Neuronal stem cell (in vitro differentiated cells): ENCODE measurements at regions not wholly inside any gene's neighbourhood (a gene's known extent, or its start where the extent isn't known, plus 50 kb on each side); places are given as distances from the start of the nearest gene placed in this dataset.

ENCODE experiments used
- DNase-seq: peaks from one replicate; pipeline ENCODE4 v3.0.0-alpha.2; 2013; ENCODE audit warnings: low spot score
- H2AFZ ChIP-seq: one replicate; pipeline ENCODE4 v1.6.1; 2013; ENCODE audit warnings: mild to moderate bottlenecking, low read length, inconsistent platforms
- H2AK5ac ChIP-seq: 2 replicates; pipeline ENCODE4 v1.6.1; 2013; ENCODE audit warnings: low read depth, mild to moderate bottlenecking, inconsistent platforms, low read length, moderate library complexity, mixed read lengths
- H2BK120ac ChIP-seq: 2 replicates; pipeline ENCODE4 v1.6.1; 2013; ENCODE audit warnings: low read depth, mild to moderate bottlenecking, inconsistent platforms, low read length, moderate library complexity, mixed read lengths
- H2BK12ac ChIP-seq: one replicate; pipeline ENCODE4 v1.6.1; 2013; ENCODE audit warnings: low read length, inconsistent platforms
- H2BK15ac ChIP-seq: 2 replicates; pipeline ENCODE4 v1.6.1; 2013; ENCODE audit warnings: mild to moderate bottlenecking, low read length, inconsistent platforms, mixed read lengths
- H2BK5ac ChIP-seq: one replicate; pipeline ENCODE4 v1.6.1; 2013; ENCODE audit warnings: inconsistent platforms, mild to moderate bottlenecking, low read length, moderate library complexity
- H3K14ac ChIP-seq: one replicate; pipeline ENCODE4 v1.6.1; 2013; ENCODE audit warnings: low read length, inconsistent platforms
- H3K18ac ChIP-seq: 2 replicates; pipeline ENCODE4 v1.6.1; 2013; ENCODE audit warnings: low read length, inconsistent platforms
- H3K23ac ChIP-seq: 2 replicates; pipeline ENCODE4 v1.6.1; 2013; ENCODE audit warnings: low read depth, mild to moderate bottlenecking, mixed read lengths, low read length, inconsistent platforms; ENCODE audit not compliant: poor library complexity
- H3K27ac ChIP-seq: replicated peaks from 3 replicates; pipeline ENCODE4 v1.5.1; 2013; ENCODE audit warnings: low read length, inconsistent platforms
- H3K27me3 ChIP-seq, 3 experiments: 2 replicates each; pipeline ENCODE4 v1.6.1; 2013; ENCODE audit warnings: low read length in 3 of 3, mild to moderate bottlenecking in 2 of 3, inconsistent platforms in 1 of 3, low read depth in 1 of 3, mixed read lengths in 1 of 3, moderate library complexity in 1 of 3; ENCODE audit not compliant: control insufficient read depth in 3 of 3, insufficient read depth in 3 of 3
- H3K36me3 ChIP-seq, 2 donors: replicated peaks in 1 of 2; 2 replicates each; pipeline ENCODE4 v1.6.1; 2013; ENCODE audit warnings: low read length in 2 of 2; ENCODE audit not compliant: control insufficient read depth in 2 of 2, insufficient read depth in 2 of 2
- H3K4ac ChIP-seq: 2 replicates; pipeline ENCODE4 v1.6.1; 2013; ENCODE audit warnings: inconsistent platforms, mild to moderate bottlenecking, low read length, moderate library complexity
- H3K4me1 ChIP-seq, 2 donors: 1 replicate in 1 of 2; 2 replicates in 1 of 2; pipeline ENCODE4 v1.6.1; 2013; ENCODE audit warnings: low read length in 2 of 2, low read depth in 1 of 2; ENCODE audit not compliant: control insufficient read depth in 2 of 2, insufficient read depth in 1 of 2
- H3K4me2 ChIP-seq: one replicate; pipeline ENCODE4 v1.6.1; 2013; ENCODE audit warnings: mild to moderate bottlenecking, low read length, inconsistent platforms; ENCODE audit not compliant: insufficient read depth, poor library complexity, severe bottlenecking
- H3K4me3 ChIP-seq, 2 donors: 2 replicates each; pipeline ENCODE4 v1.5.1; 2013; ENCODE audit warnings: low read length in 2 of 2, mild to moderate bottlenecking in 2 of 2, inconsistent platforms in 1 of 2, moderate library complexity in 1 of 2
- H3K79me1 ChIP-seq: one replicate; pipeline ENCODE4 v1.6.1; 2013; ENCODE audit warnings: low read depth, mild to moderate bottlenecking, inconsistent platforms, low read length, moderate library complexity
- H3K9ac ChIP-seq: one replicate; pipeline ENCODE4 v1.6.1; 2013; ENCODE audit warnings: mild to moderate bottlenecking, low read depth, low read length, inconsistent platforms; ENCODE audit not compliant: poor library complexity
- H3K9me3 ChIP-seq, 2 donors: replicated peaks in 1 of 2; 2 replicates each; pipeline versions ENCODE3 to v1.6.1; 2013; ENCODE audit warnings: low read length in 2 of 2, mild to moderate bottlenecking in 2 of 2, inconsistent platforms in 1 of 2, low read depth in 1 of 2, mixed read lengths in 1 of 2, moderate library complexity in 1 of 2; ENCODE audit not compliant: control insufficient read depth in 2 of 2, insufficient read depth in 1 of 2
- H4K8ac ChIP-seq: one replicate; pipeline ENCODE4 v1.6.1; 2013; ENCODE audit warnings: low read depth, mild to moderate bottlenecking, inconsistent platforms, low read length, moderate library complexity
- H4K91ac ChIP-seq: one replicate; pipeline ENCODE4 v1.6.1; 2013; ENCODE audit warnings: low read length, low read depth, mild to moderate bottlenecking, inconsistent platforms; ENCODE audit not compliant: poor library complexity
- WGBS, 2 donors: extraction: QIAGEN DNeasy Blood & Tissue Kit; methylation state at CpG; one replicate each; pipeline ENCODE4 v1.1.7; 2013; ENCODE audit warnings: missing lambda C conversion rate in 2 of 2, mixed read lengths in 1 of 2; ENCODE audit not compliant: insufficient read length in 2 of 2, insufficient replicate concordance in 1 of 2; ENCODE audit errors: extremely low coverage in 2 of 2; 5-methylcytosine and 5-hydroxymethylcytosine counted together

- Histone ChIP-seq H3K27me3 (peaks cover 0 to 16% (median 0%) of the 10 kb centered on the region in 3 experiments), H3K4me1 (peaks cover 5 to 21% of the 10 kb centered on the region in 2 donors), H3K4ac (no peak overlapping the region), H3K18ac (no peak overlapping the region), H4K91ac (no peak overlapping the region), H3K14ac (no peak overlapping the region), H4K8ac (no peak overlapping the region), H2BK5ac (no peak overlapping the region), H3K9me3 (peaks cover 0 to 2% of the 10 kb centered on the region in 2 donors), H2BK120ac (no peak overlapping the region), H2BK12ac (no peak overlapping the region), H3K4me2 (no peak overlapping the region), H3K9ac (no peak overlapping the region), H2BK15ac (no peak overlapping the region), H3K4me3 (no peak overlapping the region), H2AK5ac (no peak overlapping the region), H3K79me1 (no peaks in the 10 kb centered on the region), H3K36me3 (no peaks in the 10 kb centered on the region), H3K23ac (no peak overlapping the region), H2AFZ (peak overlapping the region; percentile 53), H3K27ac (no peak overlapping the region)
- no peak for DNase-seq
- WGBS, 2 donors: no CpG with 5 or more reads among the region's 22 CpGs
Observed at GRCh38 chr10:131651674-131652437, 249.0 kb upstream of the PPP2R2D start.

- no peak overlapping the region for H2AK5ac ChIP-seq
- H2BK5ac ChIP-seq: no peak overlapping the region
- peaks cover 0 to 12% (median 0%) of the 10 kb centered on the region in 3 experiments for H3K27me3 ChIP-seq
- H3K4me2 ChIP-seq: no peak overlapping the region
- no peak overlapping the region for H3K18ac ChIP-seq
- no peaks in the 10 kb centered on the region for H3K79me1 ChIP-seq
- peaks cover 0 to 2% of the 10 kb centered on the region in 2 donors for H3K9me3 ChIP-seq
- no peak overlapping the region for H3K4ac ChIP-seq
- H2BK15ac ChIP-seq: no peak overlapping the region
- no peaks in the 10 kb centered on the region for H3K36me3 ChIP-seq
- H3K4me3 ChIP-seq: no peak overlapping the region
- H3K4me1 ChIP-seq: peaks cover 5 to 16% of the 10 kb centered on the region in 2 donors
- H2BK120ac ChIP-seq: no peak overlapping the region
- no peak overlapping the region for H4K8ac ChIP-seq
- no peak overlapping the region for H3K23ac ChIP-seq
- H3K9ac ChIP-seq: no peak overlapping the region
- H3K14ac ChIP-seq: no peak overlapping the region
- H2AFZ ChIP-seq: no peak overlapping the region
- no peak overlapping the region for H3K27ac ChIP-seq
- DNase-seq: no peak
- H2BK12ac ChIP-seq: no peak overlapping the region
- H4K91ac ChIP-seq: no peak overlapping the region
- WGBS, 2 donors: no CpG with 5 or more reads among the region's 22 CpGs
Observed at GRCh38 chr10:131652438-131653139, 248.2 kb upstream of the PPP2R2D start.

GRCh38 chr10:131653140-131653539 lies 247.7 kb upstream of the PPP2R2D start:
- Histone ChIP-seq H2BK12ac (no peak overlapping the region), H2BK5ac (no peak overlapping the region), H2AK5ac (peak overlapping the region; percentile 91), H3K14ac (no peak overlapping the region), H3K18ac (no peak overlapping the region), H3K9me3 (peaks cover 0 to 2% of the 10 kb centered on the region in 2 donors), H2BK15ac (peak overlapping the region; percentile 47), H3K79me1 (no peaks in the 10 kb centered on the region), H4K91ac (no peak overlapping the region), H3K4me2 (no peak overlapping the region), H3K4me3 (no peak overlapping the region), H3K27ac (no peak overlapping the region), H3K9ac (no peak overlapping the region), H3K27me3 (peaks cover 0 to 10% (median 0%) of the 10 kb centered on the region in 3 experiments), H3K4ac (no peak overlapping the region), H3K4me1 (peaks cover 5 to 16% of the 10 kb centered on the region in 2 donors), H2AFZ (no peak overlapping the region), H4K8ac (no peak overlapping the region), H3K23ac (no peak overlapping the region), H2BK120ac (no peak overlapping the region), H3K36me3 (no peaks in the 10 kb centered on the region)
- no CpG with 5 or more reads among the region's 14 CpGs for WGBS, 2 donors
- DNase-seq: no peak
